K562 (cell line): ENCODE measurements at regions not wholly inside any gene's neighbourhood (a gene's known extent, or its start where the extent isn't known, plus 50 kb on each side); places are given as distances from the start of the nearest gene placed in this dataset.

Experiments
- ATAC-seq: fragments of 200-7000 bp; cut with Tn5 transposase; 3 replicates; pipeline ENCODE4 v1.9.1; 2020; ENCODE audit warnings: moderate library complexity
- BruUV-seq: library from RNA; stranded (reverse); fragments of 400-500 nt; replicated peaks from 2 replicates; lab custom pipeline; 2021; lab: Mats Ljungman, UMichigan
- CTCF ChIA-PET: fragments of 300-600 bp; formaldehyde crosslinking; extraction: SDS; loops from one replicate; lab custom pipeline; 2021; ENCODE audit warnings: low intra/inter-chr PET ratio; lab: Yijun Ruan, JAX
- POLR2A ChIA-PET: fragments of 300-600, 350-650 bp; sonication (Branson Sonifier 250); formaldehyde crosslinking; extraction: SDS; loops from one replicate; lab custom pipeline; 2021; ENCODE audit warnings: antibody characterized with exemption, inconsistent platforms; lab: Yijun Ruan, JAX
- DNase-seq, 4 experiments: peaks; one replicate each; pipeline versions ENCODE4 v3.0.0 to v3.0.0-alpha.2; 2011 to 2018; ENCODE audit warnings: low spot score in 3 of 4, mixed read lengths in 3 of 4; ENCODE audit errors: extremely low read depth in 1 of 4
- FAIRE-seq: peaks from 2 replicates; lab custom pipeline; 2011; peaks lifted over from hg19 to GRCh38; lab: Jason Lieb, UNC
- H2AFZ ChIP-seq: 2 replicates; pipeline ENCODE4 v1.6.0; 2011; ENCODE audit warnings: low read depth, low read length, control low read depth, inconsistent platforms
- H3K27ac ChIP-seq: fragments of 200-600 bp; 3 replicates; pipeline ENCODE4 v1.8.0; 2011; ENCODE audit warnings: low read depth, mild to moderate bottlenecking, control low read depth, inconsistent platforms, low read length, moderate library complexity, mixed read lengths; ENCODE audit errors: extremely low read depth
- H3K27me3 ChIP-seq, 2 experiments: fragments of 300-600 bp in 1 of 2; 2 replicates in 1 of 2; 3 replicates in 1 of 2; pipeline versions ENCODE4 v1.6.0 to v1.8.0; 2011; ENCODE audit warnings: inconsistent platforms in 2 of 2, low read length in 2 of 2, mild to moderate bottlenecking in 1 of 2, mixed read lengths in 1 of 2, moderate library complexity in 1 of 2; ENCODE audit not compliant: control insufficient read depth in 2 of 2, insufficient read depth in 2 of 2
- H3K36me3 ChIP-seq: fragments of 300-600 bp; 3 replicates; pipeline ENCODE4 v1.8.0; 2011; ENCODE audit warnings: mild to moderate bottlenecking, low read length, inconsistent platforms; ENCODE audit not compliant: control insufficient read depth, insufficient read depth
- H3K4me1 ChIP-seq, 2 experiments: fragments of 200-600 bp in 1 of 2; replicated peaks in 1 of 2; 2 replicates in 1 of 2; 3 replicates in 1 of 2; pipeline versions ENCODE4 v1.5.1 to v1.8.0; 2011; ENCODE audit warnings: inconsistent platforms in 2 of 2, low read length in 2 of 2, mild to moderate bottlenecking in 1 of 2, mixed read lengths in 1 of 2, moderate library complexity in 1 of 2; ENCODE audit not compliant: control insufficient read depth in 2 of 2, insufficient read depth in 2 of 2
- H3K4me2 ChIP-seq: 2 replicates; pipeline ENCODE4 v1.6.1; 2011; ENCODE audit warnings: low read length, control low read depth, inconsistent platforms, mixed read lengths; ENCODE audit not compliant: insufficient read depth
- H3K4me3 ChIP-seq: fragments of 200-600 bp; sonication (generic), shearing (Covaris generic); 2 replicates; pipeline ENCODE4 v1.5.1; 2016; ENCODE audit warnings: control low read depth, inconsistent platforms
- H3K79me2 ChIP-seq: fragments of 200-600 bp; 3 replicates; pipeline ENCODE4 v1.8.0; 2011; ENCODE audit warnings: low read length, inconsistent platforms; ENCODE audit not compliant: control insufficient read depth, insufficient read depth
- H3K9ac ChIP-seq, 2 experiments: 2 replicates each; pipeline versions ENCODE4 v1.6.0 to v1.6.1; 2011; ENCODE audit warnings: low read depth in 2 of 2, low read length in 2 of 2, control low read depth in 1 of 2, inconsistent platforms in 1 of 2, mild to moderate bottlenecking in 1 of 2, mixed read lengths in 1 of 2; ENCODE audit not compliant: insufficient read depth in 1 of 2
- H3K9me1 ChIP-seq: one replicate; pipeline ENCODE4 v1.6.0; 2011; ENCODE audit warnings: inconsistent platforms, mild to moderate bottlenecking, low read length, moderate library complexity; ENCODE audit not compliant: control insufficient read depth, insufficient read depth
- H3K9me3 ChIP-seq: replicated peaks from 2 replicates; pipeline ENCODE4 v1.5.1; 2011; ENCODE audit warnings: low read depth, low read length, inconsistent platforms; ENCODE audit not compliant: control insufficient read depth, insufficient read depth
- H4K20me1 ChIP-seq: replicated peaks from 2 replicates; pipeline ENCODE4 v1.6.1; 2011; ENCODE audit warnings: low read length, inconsistent platforms, mixed read lengths; ENCODE audit not compliant: control insufficient read depth, insufficient read depth
- DACH1 ChIP-seq: fragments of 450-650 bp; IDR thresholded peaks from 2 replicates; pipeline ENCODE4 v1.6.1; 2018; ENCODE audit not compliant: partially characterized antibody
- EZH2 ChIP-seq: IDR thresholded peaks from 2 replicates; pipeline ENCODE4 v1.6.1; 2012; ENCODE audit warnings: low read depth, mild to moderate bottlenecking, inconsistent platforms, low read length, borderline replicate concordance
- ZFP1 ChIP-seq: fragments of 450-650 bp; formaldehyde crosslinking; IDR thresholded peaks from 2 replicates; pipeline ENCODE4 v1.4.0; 2020; ENCODE audit warnings: mild to moderate bottlenecking, mixed read lengths
- ZFP36 ChIP-seq: fragments of 150-350 bp; IDR thresholded peaks from 2 replicates; pipeline ENCODE4 v1.6.1; 2018; ENCODE audit warnings: low read length, low read depth; ENCODE audit not compliant: partially characterized antibody
- ZNF3 ChIP-seq: fragments of 250-450 bp; sonication (Bioruptor Pico); IDR thresholded peaks from 2 replicates; pipeline ENCODE4 v1.5.0; 2021; ENCODE audit warnings: mild to moderate bottlenecking, moderate library complexity
- WGBS: fragments of 100-300 bp; shearing (Covaris generic); methylation state at CpG from one replicate; pipeline ENCODE4 v1.1.6; 2016; ENCODE audit warnings: low coverage, mixed read lengths; ENCODE audit not compliant: insufficient coverage; ENCODE audit errors: missing lambda C conversion rate; 5-methylcytosine and 5-hydroxymethylcytosine counted together
- in situ Hi-C: fragments of 300-500 bp; cut with MboI; formaldehyde crosslinking; loops from 4 replicates; pipeline ENCODE4 v1.15.0; 2018; ENCODE audit warnings: inconsistent platforms, mixed read lengths
- intact Hi-C: fragments of 100-400 bp; cut with micrococcal nuclease; formaldehyde crosslinking; loops from 2 replicates; pipeline ENCODE4 v1.14.2; 2022

DNA sequence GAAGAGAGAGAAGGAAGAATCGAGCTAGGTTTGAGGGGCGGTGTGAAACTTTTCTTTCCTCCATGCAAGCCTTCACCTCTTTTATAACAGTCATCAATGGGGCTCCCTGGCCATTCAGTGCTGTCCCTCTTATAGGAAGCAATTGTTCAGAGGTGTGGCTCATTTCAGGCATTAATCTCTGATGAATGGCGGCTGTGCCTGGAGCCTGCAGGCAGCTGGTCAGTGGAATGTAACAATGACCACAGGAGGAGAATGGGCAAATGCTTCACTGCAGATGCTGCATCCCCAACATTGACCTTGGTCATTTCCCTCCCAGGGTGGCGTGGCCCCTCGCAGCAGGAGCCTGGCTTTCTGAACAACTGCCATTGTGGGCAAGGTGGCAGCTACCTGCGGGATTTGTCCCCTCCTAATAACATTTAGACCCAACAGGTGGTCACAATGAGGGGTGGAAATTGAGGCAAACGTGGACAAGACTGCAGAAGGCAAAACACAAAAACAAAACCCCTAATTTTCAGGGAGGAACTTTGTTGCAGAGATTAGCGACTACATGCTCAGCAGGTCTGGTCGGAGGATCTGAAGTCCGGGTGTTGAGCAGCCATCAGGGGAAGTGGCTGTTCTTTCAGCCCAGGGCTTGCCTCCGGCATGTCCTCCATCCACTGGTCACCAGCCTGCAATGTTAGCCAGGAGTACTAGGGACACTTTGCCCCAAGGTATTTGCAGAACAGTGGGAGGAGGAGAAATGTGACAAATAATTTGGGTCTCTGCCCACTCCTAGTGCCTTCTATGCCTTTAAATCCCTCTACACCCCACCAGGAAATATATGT, 97.3 kb upstream of the PAXBP1 start:
- no peak overlapping the region for H2AFZ ChIP-seq
- DNase-seq (no peak), FAIRE-seq (no peak), ATAC-seq (no peak)
- intact Hi-C loops (no loop called here), in situ Hi-C loops (no loop called here)
- H3K4me1 ChIP-seq: no peaks in the 10 kb centered on the region
- no peak overlapping the region for H3K4me3 ChIP-seq
- peaks cover 7 to 22% of the 10 kb centered on the region in 2 experiments; a peak in 2 of 5 replicates for H3K27me3 ChIP-seq
- H3K9me1 ChIP-seq: no peaks in the 10 kb centered on the region
- TF ChIP-seq ZNF3 (CRISPR knock-in tag) (no peak), ZFP36 (no peak), EZH2 (no peak)
- H3K36me3 ChIP-seq: no peaks in the 10 kb centered on the region
- H3K27ac ChIP-seq: no peak overlapping the region
- no peaks in the 10 kb centered on the region for H4K20me1 ChIP-seq
- ChIA-PET POLR2A (no interaction called here), CTCF (no interaction called here)
- no peak overlapping the region for H3K4me2 ChIP-seq
- whole genome bisulfite sequencing: under 1% methylated on average over 11 of the region's 11 CpGs
- no peak overlapping the region for H3K9ac ChIP-seq
- no peaks in the 10 kb centered on the region for H3K9me3 ChIP-seq
- no peaks in the 10 kb centered on the region for H3K79me2 ChIP-seq
- BruUV-seq: no TSS peak

DNA sequence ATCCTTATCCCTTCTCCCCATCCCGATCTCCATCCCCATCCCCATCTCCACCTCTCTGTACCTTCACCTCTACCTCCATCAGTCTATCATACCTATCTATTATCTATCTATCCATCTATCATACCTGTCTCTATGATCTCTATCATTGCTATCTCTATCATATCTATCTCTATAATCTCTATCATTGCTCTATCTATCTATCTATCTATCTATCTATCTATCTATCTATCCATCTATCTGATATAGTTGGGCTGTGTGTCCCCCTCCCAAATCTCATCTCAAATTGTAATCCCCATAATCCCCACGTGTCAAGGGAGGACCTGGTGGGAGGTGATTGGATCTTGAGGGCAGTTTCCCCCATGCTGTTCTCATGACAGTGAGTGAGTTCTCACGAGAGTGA, 97.9 kb upstream of the PAXBP1 start:
- H3K27ac ChIP-seq: no peak overlapping the region
- intact Hi-C loops: no loop called here
- H3K9ac ChIP-seq: no peak overlapping the region
- ATAC-seq (no peak), FAIRE-seq (no peak), DNase-seq (no peak)
- H3K36me3 ChIP-seq: no peaks in the 10 kb centered on the region
- POLR2A ChIA-PET: no interaction called here
- no peaks in the 10 kb centered on the region for H3K4me1 ChIP-seq
- H3K79me2 ChIP-seq: no peaks in the 10 kb centered on the region
- no peaks in the 10 kb centered on the region for H4K20me1 ChIP-seq
- BruUV-seq: no TSS peak
- no peaks in the 10 kb centered on the region for H3K9me1 ChIP-seq
- in situ Hi-C loops: no loop called here
- no peak overlapping the region for H3K4me3 ChIP-seq
- H3K27me3 ChIP-seq: peaks cover 7 to 22% of the 10 kb centered on the region in 2 experiments; a peak in 2 of 5 replicates
- H3K4me2 ChIP-seq: no peak overlapping the region
- H3K9me3 ChIP-seq: no peaks in the 10 kb centered on the region
- 0% methylated on average over 3 of the region's 3 CpGs for WGBS
- CTCF ChIA-PET: no interaction called here
- no peak for TF ChIP-seq ZFP1 (CRISPR knock-in tag)
- TF ChIP-seq DACH1: peak; percentile 97
- no peak overlapping the region for H2AFZ ChIP-seq
